Activated CD4-positive, alpha-beta T cell treated with anti-CD3 and anti-CD28 coated beads, Interleukin-10, Interleukin-2, amounts not matched to agents 100 ng/mL and 50 ng/mL, durations not matched to agents 16 hours and 8 hours (primary cell): ENCODE measurements at regions not wholly inside any gene's neighbourhood (a gene's known extent, or its start where the extent isn't known, plus 50 kb on each side); places are given as distances from the start of the nearest gene placed in this dataset.
"Not testable (repeated sequence)": the region's sequence is repeated elsewhere in the genome, so short reads cannot be mapped to it uniquely, and the experiment has no call there.

Experiments used
- DNase-seq: peaks from one replicate; pipeline ENCODE4 v3.0.0-alpha.2; 2020

DNA sequence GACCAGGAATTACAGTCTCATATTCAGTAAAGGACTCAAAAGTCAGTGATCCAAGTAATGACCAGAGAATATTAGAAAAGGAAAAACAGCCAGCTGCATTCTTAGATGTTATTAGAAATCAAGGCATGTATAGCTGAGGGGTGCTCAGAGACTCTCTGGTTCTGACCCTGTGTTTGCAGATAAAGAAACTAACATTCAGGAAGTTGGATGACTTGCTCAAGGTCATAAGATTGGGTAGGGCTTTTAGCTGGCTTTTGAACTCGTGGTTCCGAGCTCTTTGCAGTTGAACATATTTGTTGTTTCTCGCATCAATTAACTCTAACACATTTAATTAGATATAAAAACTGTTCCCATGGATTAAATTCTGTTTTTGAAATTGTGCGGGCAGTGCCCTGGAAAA is 62.5 kb upstream of the ENPP6 start:
- DNase-seq, result peak; percentile 46

DNA sequence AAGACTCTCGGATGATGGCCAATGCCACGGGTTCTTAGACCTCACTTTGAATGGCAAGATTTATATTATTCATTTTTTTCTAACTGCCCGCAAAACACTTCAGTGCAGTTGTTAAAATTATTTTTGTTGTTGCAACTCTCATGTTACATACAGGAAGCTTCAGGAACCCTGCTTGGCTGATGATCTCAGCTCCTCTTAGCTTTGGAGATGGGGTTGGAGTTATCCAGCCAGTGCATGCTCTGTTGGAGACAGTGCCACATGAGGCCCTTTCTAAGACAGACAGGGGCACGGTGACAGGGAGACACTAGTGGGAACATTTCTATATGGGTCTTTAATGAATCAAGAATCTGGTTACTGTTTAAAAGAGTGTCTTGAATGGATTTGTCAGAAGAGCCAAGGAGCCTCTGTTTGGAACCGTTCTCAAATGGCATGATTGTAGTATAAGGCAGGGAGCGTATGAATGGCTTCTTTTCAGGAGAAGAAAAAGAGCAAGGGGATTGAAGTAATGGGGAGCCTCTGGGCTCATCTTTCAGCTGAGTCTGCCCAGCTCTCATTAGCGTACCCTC is 61.9 kb upstream of the ENPP6 start:
- no peak for DNase-seq

DNA sequence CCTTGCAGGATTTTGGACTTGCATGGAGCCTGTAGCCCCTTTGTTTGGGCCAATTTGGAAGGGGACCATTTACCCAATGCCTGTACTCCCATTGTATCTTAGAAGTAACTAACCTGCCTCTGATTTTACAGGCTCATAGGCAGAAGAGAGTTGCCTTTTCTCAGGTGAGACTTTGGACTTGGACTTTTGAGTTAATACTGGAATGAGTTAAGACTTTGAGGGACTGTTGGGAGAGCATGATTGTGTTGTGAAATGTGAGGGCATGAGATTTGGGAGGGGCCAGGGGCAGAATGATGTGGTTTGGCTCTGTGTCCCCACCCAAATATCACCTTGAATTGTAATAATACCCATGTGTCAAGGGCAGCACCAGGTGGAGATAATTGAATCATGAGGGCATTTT is 60.1 kb upstream of the ENPP6 start:
- not testable (repeated sequence) for DNase-seq

DNA sequence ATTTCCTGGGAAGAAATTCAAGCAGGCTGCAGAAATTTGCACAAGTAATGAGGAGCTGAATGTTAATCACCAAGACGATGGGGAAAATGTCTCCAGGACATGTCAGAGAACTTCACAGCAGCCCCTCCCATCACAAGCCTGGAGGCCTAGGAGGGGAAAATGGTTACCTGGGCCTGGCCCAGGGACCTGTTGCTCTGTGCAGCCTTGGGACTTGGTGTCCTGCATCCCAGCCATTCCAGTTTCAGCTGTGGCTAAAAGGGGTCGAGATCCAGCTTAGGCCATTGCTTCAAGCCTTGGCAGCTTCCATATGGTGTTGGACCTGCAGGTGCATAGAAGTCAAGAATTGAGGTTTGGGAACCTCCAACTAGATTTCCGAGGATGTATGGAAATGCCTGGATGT is 59.3 kb upstream of the ENPP6 start:
- DNase-seq, result not testable (repeated sequence)

DNA sequence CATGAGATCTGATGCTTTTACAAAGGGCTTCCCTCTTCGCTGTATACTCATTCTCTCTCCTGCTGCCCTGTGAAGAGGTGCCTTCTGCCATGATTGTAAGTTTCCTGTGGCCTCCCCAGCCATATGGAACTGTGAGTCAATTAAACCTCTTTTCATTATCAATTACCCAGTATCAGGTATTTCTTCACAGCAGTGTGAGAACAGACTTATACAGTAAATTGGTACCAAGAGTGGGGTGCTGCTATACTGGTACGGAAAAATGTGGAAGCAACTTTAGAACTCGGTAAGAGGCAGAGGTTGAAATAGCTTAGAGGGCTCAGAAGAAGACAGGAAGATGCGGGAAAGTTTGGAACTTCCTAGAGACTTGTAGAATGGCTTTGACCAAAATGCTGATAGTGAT is 58.7 kb upstream of the ENPP6 start:
- DNase-seq, result not testable (repeated sequence)

DNA sequence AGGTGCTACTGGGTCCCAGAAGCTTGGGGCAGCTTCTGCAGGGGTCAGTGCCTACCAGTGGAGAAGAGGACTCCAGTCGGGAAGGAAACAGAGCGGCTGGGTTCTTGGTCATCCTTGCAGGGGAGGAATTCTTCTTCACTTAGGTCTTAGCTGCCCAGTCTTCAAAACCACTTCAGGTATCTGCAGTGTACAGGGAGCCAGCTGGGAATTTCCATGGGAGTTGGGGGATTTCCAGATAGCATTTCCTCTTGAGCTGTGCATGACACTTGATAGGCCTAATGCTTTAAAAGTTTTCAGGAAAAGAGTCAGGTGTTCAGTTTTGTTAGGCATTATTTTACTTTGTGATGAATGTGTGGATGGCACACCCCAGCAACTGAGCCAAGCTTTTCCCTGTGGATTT is 58.1 kb upstream of the ENPP6 start:
- no peak for DNase-seq

DNA sequence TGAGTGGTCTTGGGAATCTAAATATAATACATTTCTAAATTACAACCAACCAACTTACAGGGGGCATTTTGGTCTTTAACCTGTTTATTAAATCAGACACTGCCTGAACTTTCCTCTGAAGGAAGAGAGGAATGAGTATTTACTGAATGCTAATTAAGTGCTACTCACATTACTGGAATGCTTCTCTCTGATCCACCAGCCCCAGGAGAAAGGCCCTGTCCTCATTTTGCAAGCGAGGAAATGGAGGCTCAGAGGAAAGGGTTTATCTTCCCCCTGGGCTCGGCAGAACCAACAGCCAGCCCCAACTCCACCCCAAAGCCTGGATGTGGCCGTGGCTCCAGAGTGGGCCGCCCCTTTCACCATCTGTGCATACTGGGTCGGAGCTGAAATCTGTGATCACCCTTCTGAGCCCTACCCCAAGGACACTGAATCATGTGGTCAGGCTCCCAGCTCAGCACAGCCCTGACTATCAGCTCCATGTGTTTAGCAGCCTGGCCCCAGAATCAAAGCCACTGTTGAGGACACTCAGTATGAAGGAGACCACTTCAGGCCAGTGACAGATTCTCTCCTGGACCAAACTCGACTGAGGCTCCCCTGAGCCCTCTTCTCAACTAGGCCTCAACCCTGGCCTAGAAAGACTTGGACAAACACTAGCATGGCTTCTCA is 56.7 kb upstream of the ENPP6 start:
- DNase-seq, result no peak

DNA sequence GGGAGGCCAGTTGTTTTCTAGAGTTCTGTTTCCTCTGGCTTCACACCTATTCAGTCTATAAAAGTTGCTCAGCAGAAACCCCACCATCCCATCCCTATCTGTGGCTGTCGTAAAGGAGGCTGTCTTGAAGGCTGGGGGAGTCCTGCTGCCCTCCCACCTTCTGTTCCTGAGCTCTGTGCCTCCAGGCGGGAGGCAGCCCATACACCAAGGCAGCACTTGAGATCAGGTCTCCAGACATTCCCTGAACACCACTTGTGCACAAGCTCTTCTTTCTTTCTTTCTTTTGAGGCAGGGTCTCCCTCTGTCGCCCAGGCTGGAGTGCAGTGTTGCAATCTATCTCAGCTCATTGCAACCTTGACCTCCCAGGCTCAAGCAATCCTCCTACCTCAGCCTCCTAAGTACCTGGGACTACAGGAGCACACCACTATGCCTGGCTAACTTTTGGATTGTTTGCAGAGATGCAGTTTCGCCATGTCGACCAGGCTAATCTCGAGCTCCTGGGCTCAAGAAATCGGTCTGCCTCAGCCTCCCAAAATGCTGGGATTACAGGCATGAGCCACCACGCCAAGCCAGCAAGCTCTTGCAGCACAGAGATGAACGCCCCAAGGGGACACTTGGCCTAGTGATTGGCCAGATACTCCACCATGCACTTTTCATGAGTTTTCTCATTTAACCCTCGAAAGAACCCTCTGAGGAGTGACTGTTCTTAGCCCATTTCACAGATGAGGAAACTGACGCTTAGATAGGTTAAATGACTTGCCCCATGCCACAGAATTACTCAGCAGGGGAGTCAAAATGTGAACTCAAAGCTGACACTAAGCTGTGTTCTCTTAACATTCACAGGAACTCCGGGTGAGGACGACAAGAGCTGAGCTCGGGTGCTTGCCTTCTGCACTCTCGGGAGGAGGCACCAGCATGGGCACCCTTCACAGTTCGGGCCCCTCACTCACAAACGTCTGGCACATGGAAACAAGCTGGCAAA is 55.8 kb upstream of the ENPP6 start:
- peak; percentile 96 for DNase-seq

DNA sequence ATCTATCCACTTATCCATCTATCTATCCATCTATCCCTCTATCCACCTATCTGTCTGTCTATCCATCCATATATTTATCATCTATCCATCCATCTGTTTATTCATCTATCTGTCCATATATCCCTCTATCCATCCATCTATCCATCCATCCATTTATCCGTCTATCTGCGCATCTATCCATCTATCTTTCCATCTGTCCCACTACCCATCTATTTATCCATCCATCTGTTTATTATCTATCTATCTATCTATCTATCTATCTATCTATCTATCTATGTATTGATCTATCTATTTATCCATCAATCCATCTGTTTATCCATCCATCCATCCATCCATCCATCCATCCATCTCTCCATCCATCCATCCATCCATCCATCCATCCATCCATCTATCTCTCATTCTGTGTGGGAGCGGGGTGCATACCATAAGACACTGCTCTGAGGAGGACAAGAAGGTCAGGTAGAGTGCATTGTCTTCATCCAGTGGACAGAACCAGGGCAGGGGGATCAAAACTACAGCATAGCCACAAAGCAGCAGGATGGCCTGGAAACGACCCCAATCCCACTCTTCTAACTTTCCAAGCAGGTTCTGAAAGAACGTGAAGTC is 53.2 kb upstream of the ENPP6 start:
- DNase-seq, result no peak

DNA sequence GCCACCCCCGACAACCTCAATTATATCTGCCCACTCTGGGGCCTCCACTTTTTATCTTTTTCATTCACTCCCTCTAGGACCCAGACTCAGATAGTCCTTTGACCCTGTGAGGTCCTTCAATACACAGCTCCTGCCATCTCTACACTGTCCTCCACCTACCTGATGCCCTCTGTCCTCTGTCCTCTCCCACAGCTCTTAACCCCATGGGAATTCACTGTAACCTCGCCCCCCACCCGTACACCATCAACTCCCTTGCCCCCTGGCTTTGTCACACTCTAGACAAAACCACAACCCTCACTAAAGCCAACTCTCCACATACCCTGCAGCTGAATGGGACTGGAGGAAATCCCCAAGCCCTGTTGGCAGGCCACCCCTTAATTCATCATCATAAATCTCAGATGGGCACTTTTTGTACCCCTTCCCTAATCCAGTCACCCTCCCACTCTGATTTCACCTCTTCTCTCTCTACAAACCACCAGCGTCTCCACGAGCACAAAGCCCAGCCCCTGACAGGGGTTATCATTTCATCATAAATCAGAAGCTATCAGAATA is 52.3 kb upstream of the ENPP6 start:
- DNase-seq, result no peak

DNA sequence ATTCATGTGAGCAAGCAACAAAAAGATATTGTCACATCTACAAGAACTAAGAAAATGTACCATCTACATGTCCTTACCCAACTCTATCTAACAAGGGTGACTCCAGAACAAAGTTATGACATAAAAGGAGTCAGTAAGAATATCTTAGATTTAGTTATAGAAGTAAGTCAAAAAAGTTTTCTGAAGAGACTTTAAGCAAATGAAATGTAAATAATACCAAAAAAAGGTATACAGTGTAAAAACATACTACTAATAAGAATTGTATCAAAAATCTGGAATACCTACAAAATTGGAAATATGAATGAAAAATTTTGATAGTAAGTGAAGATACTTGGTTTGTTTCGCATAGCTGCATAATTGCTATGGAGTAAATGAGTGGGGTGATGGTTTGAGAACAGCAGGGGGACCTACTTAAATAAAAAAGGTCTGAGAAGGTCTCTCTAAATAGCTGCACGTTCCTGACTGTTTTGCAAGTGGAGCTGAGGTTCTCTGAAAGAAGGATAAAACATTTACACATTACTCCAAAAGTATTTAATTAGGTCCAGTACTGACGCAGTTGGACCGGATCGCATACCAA is 51.0 kb upstream of the ENPP6 start:
- DNase-seq, result no peak

DNA sequence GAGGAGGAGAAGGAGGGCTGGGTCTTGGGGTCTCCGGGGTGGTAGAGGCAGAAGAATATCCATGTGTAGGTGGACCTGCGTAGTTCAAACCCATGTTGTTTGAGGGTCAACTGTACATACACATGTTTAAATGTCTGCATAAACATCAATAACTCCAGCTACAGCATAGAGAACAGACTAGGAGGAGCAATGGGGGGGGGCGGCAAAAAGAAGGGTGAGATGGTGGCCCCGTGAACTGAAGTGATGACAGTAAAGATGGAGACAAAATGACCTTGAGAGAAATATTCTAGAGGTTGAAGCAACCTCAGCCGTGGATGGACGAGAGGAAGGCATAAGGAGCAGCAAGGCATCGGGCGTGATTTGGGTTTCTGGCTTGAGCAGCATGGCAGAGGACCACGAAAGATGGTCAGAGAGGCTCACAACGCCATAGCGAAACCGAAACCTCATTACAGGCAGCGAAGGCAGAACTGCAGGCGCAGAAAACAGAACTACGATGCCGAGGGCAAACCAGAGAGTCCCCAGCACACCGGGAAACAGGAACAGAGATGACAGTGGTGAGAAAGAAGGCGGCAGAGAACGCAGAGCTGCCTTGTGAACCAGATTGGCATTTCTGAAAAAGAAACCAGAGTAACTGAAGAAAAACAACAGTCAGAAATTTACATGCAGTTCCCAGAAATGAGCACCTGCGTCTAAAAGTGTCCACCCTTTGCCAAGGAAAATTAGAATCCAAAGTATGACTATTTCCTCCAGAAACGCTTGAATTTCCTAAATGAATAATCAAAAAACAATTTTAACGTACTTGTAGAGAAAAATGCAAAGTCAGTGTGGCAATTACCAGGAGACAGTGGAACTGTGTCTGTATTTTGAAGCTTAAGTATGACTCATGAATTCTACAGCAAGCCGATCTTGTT is 50.3 kb upstream of the ENPP6 start:
- DNase-seq, result peak; percentile 96
